HG03521 (cell line): ENCODE measurements at regions not wholly inside any gene's neighbourhood (a gene's known extent, or its start where the extent isn't known, plus 50 kb on each side); places are given as distances from the start of the nearest gene placed in this dataset.

Experiments used
- ATAC-seq: cut with Tn5 transposase; IDR thresholded peaks from one replicate; pipeline ENCODE4 v1.9.1; 2021; ENCODE audit warnings: mild to moderate bottlenecking, moderate library complexity; ENCODE audit not compliant: unreplicated experiment

- no peak for ATAC-seq
These were observed 91.1 kb downstream of the IRF8 start for GRCh38 chr16:85989863-85990643.

DNA sequence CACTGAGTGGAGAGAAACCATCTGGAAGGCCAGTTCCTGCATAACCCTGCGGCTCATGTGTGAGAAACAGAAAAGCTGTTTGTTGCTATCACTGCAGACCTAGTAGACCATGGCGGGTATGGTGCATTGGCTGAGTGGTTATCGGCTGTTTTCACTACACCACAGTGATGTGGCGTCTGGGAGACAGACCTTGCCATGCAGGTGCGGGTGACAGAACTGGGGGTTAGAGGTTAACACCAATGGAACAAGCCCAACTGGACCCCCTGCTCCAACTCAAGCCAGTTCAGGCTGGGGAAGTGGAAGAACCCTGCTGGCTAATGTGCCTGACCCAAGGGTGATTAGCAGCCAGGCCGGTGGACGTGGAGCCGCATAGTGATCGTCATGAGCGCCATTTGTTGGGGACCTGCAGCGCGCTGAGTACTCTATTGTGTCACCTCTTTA, 91.9 kb downstream of the IRF8 start:
- no peak for ATAC-seq

DNA sequence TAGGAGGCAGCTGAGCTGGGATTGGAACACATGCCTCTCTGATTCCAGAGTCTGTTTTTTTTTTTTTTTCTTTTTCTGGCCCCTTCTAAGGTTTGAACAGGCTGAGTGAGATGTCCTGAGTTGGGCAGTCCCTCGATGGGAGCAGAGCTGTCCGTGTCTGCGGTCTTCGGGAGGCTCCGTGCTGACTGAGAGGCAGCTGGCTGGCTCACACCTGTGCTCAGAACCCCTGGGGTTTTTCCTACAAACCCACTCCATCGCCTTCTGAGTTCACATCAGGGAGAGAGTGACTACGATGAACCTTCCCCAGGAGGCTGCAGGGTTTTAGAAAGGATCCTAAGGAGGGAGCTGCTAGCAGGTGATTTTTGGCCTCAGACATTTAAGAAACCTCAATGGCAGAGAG, 92.5 kb downstream of the IRF8 start:
- ATAC-seq, result no peak

- ATAC-seq, result no peak
These were observed 92.9 kb downstream of the IRF8 start for GRCh38 chr16:85991856-85992255.

GRCh38 chr16:85992359-85992758, 93.4 kb downstream of the IRF8 start:
- no peak for ATAC-seq

DNA sequence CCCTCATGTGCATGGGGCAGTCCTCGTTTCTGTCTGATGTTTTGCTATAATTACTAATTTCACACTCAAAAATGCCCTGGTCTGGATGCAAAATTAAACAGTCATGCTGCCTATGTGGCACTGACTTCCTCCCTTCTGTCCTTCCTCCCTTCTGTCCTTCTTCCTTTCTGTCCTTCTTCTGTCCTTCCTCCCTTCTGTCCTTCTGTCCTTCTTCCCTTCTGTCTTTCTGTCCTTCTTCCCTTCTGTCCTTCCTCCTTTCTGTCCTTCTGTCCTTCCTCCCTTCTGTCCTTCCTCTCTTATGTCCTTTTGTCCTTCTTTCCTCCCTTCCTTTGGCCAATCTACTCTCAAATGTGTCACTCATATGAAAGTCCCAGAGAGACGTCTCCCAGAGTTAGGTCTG, 93.8 kb downstream of the IRF8 start:
- ATAC-seq, result no peak

DNA sequence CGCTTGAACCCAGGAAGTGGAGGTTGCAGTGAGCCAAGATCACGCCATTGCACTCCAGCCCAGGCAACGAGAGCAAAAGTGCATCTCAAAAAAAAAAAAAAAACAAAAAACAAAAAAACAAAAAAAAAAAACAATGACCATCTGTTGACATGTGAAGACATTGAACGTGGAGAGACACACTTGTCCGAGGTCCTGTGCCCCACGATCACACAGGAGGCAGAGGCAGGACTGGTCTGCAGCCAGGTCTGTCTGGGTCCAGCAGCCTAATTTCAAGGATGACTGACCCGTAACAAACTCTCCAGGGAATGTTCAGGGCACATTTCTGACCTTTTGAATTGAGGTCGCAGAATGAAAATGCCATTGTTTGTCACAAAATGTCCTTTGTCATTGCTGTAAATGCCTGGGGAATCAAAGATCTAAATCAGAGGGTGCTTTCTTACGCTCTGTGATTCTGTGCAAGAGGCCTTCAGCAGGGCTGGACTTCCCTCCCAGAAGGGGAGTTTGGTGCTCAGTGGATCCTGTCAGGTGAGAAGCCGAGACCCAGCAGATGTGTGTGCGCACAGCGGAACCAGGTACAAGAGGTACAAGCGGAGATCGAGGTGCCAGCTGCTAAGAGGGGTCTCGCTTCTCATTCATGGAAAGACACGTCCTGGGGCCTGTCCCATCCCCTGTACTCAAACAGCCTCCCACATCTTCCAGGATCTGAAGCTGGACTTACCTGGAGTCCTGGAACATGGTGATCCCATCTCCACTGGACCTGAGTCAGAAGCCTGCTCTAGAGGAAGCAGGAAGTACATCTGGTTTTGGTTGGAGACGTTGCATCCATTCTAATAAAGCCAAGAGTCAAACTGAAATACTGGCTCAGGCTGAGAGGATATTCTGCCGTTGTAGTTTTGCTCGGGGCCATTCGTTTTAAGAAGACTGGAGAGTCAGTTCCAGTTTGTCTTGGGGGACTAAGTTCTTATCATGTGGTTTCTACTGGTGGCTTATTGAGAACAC, 95.8 kb downstream of the IRF8 start:
- ATAC-seq, result no peak

GRCh38 chr16:85995541-85996423, 96.8 kb downstream of the IRF8 start:
- no peak for ATAC-seq

DNA sequence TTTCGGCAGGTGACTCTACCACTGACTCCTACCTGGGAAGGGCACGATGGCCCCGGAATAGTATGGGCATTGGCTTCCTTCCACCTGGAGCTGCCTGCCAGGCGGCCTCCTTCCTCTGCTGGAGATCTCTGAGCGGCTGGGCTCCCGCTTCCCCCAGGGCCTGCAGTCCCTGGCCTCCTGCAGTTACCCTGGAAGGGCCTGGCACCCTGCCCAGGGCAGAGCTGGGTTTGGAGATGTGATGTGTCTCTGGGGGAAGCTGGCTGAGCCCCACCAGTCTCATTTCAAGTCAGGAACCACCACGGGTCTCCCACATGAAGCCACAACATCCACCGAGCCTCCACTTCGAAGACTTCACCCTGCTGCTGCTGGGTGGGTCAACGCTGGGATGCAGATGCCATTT, 97.9 kb downstream of the IRF8 start:
- no peak for ATAC-seq

DNA sequence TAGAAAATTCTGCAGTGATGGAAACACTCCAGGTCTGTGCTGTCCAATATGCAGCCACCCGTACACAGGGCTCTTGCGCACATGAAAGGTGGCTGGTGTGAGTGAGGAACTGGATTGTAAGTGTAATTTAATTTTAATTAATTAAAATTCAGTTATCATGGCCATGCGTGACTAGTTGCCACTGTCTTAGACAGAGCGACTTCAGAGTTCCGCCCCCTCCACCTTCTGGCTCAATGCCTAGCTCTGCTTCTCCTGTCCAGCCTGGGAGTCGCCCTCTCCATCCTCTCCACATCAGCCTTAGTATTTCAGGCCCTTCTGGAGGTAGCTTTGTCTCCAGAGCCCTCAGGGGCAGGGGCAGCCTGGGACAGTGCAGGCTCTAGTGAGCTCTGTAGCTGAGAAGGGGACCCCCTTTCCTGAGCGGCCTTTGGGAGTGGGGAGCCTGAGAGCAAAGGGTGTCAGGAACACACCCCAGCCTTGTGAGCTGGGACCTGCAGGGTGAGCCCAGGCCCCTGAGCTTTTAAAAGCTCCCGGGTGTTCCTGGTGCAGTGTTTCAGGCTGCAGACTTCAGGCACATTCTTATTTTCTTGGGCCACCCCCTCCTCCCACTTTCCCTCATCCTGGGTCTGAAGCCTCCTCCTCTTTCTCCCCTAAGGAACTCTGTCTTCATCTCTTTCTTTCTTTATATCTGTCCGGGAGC, 99.4 kb downstream of the IRF8 start:
- ATAC-seq, result no peak

DNA sequence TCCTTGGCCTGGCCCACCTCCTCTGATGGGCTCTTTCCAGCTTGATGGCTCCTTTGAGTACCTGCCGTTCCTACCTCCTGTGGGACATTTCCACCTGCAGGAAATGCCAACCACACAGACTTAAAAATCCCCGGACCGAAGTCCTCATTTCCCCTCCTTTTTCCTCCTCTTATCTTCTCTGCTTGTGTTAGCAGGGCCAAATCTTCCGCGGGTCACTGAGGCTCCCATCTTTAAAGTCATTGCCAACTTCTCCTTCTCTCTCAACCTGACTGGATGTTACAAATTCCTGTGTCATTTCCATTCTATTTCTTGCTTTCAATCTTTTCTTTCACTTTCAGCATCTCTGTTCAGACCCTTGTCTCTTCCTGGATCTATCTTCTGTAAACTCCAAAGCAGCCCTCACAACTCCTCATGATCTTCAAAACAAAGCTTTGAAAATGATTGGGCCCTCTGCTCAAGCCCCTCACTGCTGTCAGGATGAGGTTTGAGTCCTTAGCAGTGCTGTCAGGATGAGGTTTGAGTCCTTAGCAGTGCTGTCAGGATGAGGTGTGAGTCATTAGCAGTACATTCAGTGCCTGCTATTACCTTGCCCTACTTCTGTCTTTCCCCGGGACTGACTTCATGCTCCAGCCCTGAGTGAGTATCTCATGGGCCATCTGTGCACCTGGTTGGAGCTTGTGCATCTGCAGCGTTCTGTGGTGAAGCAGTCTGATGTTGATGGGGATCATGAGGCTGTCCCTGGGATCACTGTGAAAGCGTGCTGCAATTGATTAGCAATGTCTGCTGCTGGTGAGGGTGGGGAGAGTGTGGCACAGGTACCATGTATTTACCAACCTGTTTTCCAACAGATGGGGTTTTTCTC, 100.1 kb downstream of the IRF8 start:
- no peak for ATAC-seq

DNA sequence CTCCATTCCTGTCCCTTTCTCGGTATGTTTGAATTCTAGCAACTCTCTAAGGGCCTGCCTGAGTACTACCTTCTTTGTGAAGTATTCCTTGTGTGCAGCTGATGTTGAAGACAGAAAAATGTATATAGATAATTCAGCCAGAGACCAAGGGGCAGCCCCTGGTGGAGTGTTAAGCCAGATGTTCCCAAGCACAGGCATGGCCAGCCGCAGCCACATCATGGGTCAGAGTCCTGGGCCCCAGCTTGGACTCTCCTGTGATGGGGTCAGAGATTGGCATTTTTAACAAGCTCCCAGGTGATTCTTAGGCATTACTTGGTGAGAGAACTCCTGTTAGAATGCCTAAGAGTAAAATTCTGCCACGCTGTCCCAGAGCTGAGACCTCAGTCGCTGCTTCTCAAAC, 100.8 kb downstream of the IRF8 start:
- no peak for ATAC-seq

- ATAC-seq, result peak; percentile 72
These were observed 103.4 kb downstream of the IRF8 start for GRCh38 chr16:86002178-86002900.

DNA sequence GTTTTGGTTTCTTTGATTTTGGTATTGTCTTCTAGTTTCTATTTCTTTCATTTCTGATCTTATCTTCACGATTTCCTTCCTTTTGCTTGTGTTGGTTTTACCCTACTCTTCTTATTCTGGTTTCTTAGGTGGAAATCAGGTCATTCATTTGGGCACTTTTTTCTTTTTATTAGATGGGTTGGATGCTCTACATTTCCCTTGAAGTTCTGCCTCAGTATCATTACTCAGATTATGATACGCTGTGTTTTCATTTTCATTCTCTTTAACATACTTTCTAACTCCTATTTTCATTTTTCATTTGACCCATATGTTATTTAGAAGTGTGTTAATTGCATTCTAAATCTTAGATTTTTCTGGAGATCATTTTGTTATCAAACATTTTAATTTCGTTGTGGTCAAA, 108.6 kb downstream of the IRF8 start:
- no peak for ATAC-seq

DNA sequence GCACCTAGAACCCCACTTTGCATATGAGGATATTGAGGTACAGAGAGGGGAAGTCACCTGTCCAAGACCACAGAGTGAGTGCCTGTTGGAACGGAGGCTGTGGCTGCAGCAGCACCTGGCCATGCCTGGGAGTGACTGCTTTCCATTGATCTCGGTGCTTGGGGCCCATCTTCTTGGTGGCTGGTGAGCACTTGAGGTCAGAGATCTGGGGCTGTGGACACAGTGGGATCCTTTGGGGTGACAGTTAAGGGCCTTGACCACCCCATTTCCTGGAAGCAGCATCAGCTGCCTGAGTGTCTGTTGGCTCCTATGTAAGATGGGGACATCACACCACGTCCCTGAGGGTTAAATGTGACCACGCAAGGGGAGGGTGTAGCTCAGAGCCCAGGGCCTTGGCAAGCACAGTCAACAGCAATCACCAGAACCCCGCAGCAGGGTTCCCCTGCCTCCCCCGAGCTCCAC, 111.7 kb downstream of the IRF8 start:
- ATAC-seq, result no peak

DNA sequence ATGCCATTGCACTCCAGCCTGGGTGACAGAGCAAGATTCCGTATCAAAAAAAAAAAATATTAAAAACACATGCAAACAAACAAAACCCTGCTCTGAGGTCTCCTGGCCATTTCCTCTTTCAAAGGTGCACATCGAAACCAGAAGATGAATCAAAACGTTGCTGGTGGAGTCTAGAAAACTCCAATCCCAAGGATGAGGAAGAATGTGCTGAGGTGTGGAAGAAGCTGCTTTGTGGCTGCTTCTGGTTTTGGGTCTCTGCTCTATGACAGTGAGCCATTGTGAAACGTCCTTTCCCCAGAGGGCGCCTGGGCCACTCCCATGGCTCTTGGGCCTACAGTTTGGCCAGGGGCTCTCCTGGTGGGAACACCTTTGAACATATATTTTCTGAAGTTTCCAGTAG, 112.6 kb downstream of the IRF8 start:
- no peak for ATAC-seq

GRCh38 chr16:86012221-86012620, 113.3 kb downstream of the IRF8 start:
- no peak for ATAC-seq

- no peak for ATAC-seq
These were observed 114.9 kb downstream of the IRF8 start for GRCh38 chr16:86013867-86014266.

DNA sequence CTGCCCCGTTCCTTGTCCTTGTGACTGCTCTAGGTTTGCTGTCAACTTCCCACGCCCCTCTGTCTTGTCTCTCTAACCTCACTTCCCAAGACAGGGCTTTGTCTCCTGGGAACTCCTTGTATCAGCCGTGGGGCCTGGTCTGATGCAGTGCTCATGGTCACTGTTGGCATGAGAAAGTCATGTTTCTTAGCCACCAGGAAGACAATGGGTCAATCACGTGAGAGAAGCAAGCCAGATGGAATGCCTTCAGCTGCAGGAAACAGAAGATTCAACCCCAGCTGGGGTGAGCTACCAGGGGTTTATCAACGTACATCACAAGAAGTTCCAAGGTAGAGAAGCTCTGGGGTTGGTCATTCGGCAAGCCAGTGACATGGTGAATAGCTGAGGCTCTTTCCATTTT, 116.6 kb downstream of the IRF8 start:
- no peak for ATAC-seq
